Loucy (cell line): ENCODE measurements at regions not wholly inside any gene's neighbourhood (a gene's known extent, or its start where the extent isn't known, plus 50 kb on each side); places are given as distances from the start of the nearest gene placed in this dataset.

Experiments
- H2AFZ ChIP-seq: fragments of 200-600 bp; sonication (generic); 2 replicates; pipeline ENCODE4 v1.6.0; 2016; ENCODE audit warnings: antibody characterized with exemption, mild to moderate bottlenecking, low read length, moderate library complexity
- H3F3A ChIP-seq: fragments of 200-600 bp; 2 replicates; pipeline ENCODE4 v1.6.0; 2016; ENCODE audit warnings: antibody characterized with exemption, low read depth, mild to moderate bottlenecking
- H3K27me3 ChIP-seq: fragments of 200-600 bp; sonication (generic); 2 replicates; pipeline ENCODE4 v1.6.1; 2014; ENCODE audit warnings: low read length, mild to moderate bottlenecking; ENCODE audit not compliant: insufficient read depth, poor library complexity, severe bottlenecking
- H3K36me3 ChIP-seq: fragments of 200-600 bp; sonication (generic); 2 replicates; pipeline ENCODE4 v1.6.1; 2016; ENCODE audit warnings: low read length; ENCODE audit not compliant: insufficient read depth
- H3K4me1 ChIP-seq: fragments of 200-600 bp; sonication (generic); 2 replicates; pipeline ENCODE4 v1.5.1; 2014; ENCODE audit warnings: low read length, mild to moderate bottlenecking; ENCODE audit not compliant: insufficient read depth, poor library complexity, severe bottlenecking
- H3K4me2 ChIP-seq: fragments of 200-600 bp; sonication (generic); 2 replicates; pipeline ENCODE4 v1.6.0; 2014; ENCODE audit warnings: antibody characterized with exemption, low read length, low read depth, mild to moderate bottlenecking; ENCODE audit not compliant: poor library complexity, severe bottlenecking
- H3K4me3 ChIP-seq: fragments of 200-600 bp; sonication (generic); 2 replicates; pipeline ENCODE4 v1.5.1; 2014; ENCODE audit warnings: low read length, mild to moderate bottlenecking, mixed read lengths; ENCODE audit not compliant: poor library complexity, severe bottlenecking
- H3K79me2 ChIP-seq: fragments of 200-600 bp; sonication (generic); 2 replicates; pipeline ENCODE4 v1.6.1; 2014; ENCODE audit warnings: low read length; ENCODE audit not compliant: insufficient read depth
- H3K9ac ChIP-seq: fragments of 200-600 bp; sonication (generic); 2 replicates; pipeline ENCODE4 v1.6.0; 2014; ENCODE audit warnings: mild to moderate bottlenecking, low read depth, low read length, moderate library complexity; ENCODE audit not compliant: poor library complexity, severe bottlenecking
- H3K9me2 ChIP-seq: fragments of 200-600 bp; sonication (generic); replicated peaks from 2 replicates; pipeline ENCODE4 v1.6.1; 2016; ENCODE audit warnings: low read depth, low read length, mixed read lengths
- H3K9me3 ChIP-seq: fragments of 200-600 bp; sonication (generic); 2 replicates; pipeline ENCODE4 v1.6.1; 2014; ENCODE audit warnings: mild to moderate bottlenecking, antibody characterized with exemption, low read length, low read depth; ENCODE audit not compliant: insufficient read depth
- H4K20me1 ChIP-seq: fragments of 200-600 bp; sonication (generic); 2 replicates; pipeline ENCODE4 v1.6.0; 2014; ENCODE audit warnings: antibody characterized with exemption, low read length, mild to moderate bottlenecking; ENCODE audit not compliant: insufficient read depth, poor library complexity, severe bottlenecking
- EZH2phosphoT487 ChIP-seq: fragments of 200-600 bp; IDR thresholded peaks from 2 replicates; pipeline ENCODE4 v1.6.1; 2018; ENCODE audit warnings: antibody characterized with exemption, mild to moderate bottlenecking, moderate library complexity, borderline replicate concordance
- TF ChIP-seq, protein P1 (sequence below): fragments of 200-600 bp; sonication (generic); conservative IDR thresholded peaks from 2 replicates; pipeline ENCODE4 v1.5.1; 2014; ENCODE audit warnings: mild to moderate bottlenecking, antibody characterized with exemption, low read length

GRCh38 chrX:122248681-122249080, 935.4 kb upstream of the GRIA3 start:
- H3F3A ChIP-seq = no peaks in the 10 kb centered on the region
- H3K9me2 ChIP-seq = no peaks in the 10 kb centered on the region
- no peaks in the 10 kb centered on the region for H3K27me3 ChIP-seq
- no peaks in the 10 kb centered on the region for H4K20me1 ChIP-seq
- TF ChIP-seq EZH2phosphoT487 = no peak
- TF ChIP-seq, protein P1, sequence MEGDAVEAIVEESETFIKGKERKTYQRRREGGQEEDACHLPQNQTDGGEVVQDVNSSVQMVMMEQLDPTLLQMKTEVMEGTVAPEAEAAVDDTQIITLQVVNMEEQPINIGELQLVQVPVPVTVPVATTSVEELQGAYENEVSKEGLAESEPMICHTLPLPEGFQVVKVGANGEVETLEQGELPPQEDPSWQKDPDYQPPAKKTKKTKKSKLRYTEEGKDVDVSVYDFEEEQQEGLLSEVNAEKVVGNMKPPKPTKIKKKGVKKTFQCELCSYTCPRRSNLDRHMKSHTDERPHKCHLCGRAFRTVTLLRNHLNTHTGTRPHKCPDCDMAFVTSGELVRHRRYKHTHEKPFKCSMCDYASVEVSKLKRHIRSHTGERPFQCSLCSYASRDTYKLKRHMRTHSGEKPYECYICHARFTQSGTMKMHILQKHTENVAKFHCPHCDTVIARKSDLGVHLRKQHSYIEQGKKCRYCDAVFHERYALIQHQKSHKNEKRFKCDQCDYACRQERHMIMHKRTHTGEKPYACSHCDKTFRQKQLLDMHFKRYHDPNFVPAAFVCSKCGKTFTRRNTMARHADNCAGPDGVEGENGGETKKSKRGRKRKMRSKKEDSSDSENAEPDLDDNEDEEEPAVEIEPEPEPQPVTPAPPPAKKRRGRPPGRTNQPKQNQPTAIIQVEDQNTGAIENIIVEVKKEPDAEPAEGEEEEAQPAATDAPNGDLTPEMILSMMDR = no peak
- H3K36me3 ChIP-seq = no peaks in the 10 kb centered on the region
- no peak overlapping the region for H3K4me3 ChIP-seq
- no peak overlapping the region for H2AFZ ChIP-seq
- no peaks in the 10 kb centered on the region for H3K4me1 ChIP-seq
- no peak overlapping the region for H3K4me2 ChIP-seq
- no peaks in the 10 kb centered on the region for H3K9me3 ChIP-seq
- H3K9ac ChIP-seq = no peak overlapping the region
- no peaks in the 10 kb centered on the region for H3K79me2 ChIP-seq

DNA sequence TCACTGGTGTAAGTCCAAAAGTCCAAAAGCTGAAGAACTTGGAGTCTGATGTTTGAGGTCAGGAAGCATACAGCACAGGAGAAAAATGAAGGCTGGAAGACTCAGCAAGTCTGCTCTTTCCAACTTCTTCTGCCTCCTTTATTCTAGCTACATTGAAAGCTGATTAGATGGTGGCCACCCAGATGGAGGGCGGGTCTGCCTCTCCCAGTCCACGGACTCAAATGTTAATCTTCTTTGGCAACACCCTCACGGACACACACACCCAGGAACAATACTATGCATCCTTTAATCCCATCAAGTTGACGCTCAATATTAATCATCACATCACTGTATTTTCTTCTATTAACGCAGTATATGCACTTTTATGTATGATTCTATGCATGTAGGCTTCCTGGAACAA, 931.6 kb upstream of the GRIA3 start:
- no peak overlapping the region for H3K4me2 ChIP-seq
- no peaks in the 10 kb centered on the region for H3K36me3 ChIP-seq
- H3K9me2 ChIP-seq = no peaks in the 10 kb centered on the region
- no peaks in the 10 kb centered on the region for H3K4me1 ChIP-seq
- H2AFZ ChIP-seq = no peak overlapping the region
- TF ChIP-seq, protein P1 = no peak
- TF ChIP-seq EZH2phosphoT487 = no peak
- H3K9me3 ChIP-seq = no peaks in the 10 kb centered on the region
- H3K27me3 ChIP-seq = no peaks in the 10 kb centered on the region
- H3K9ac ChIP-seq = no peak overlapping the region
- H3K79me2 ChIP-seq = no peaks in the 10 kb centered on the region
- H4K20me1 ChIP-seq = no peaks in the 10 kb centered on the region
- no peaks in the 10 kb centered on the region for H3F3A ChIP-seq
- no peak overlapping the region for H3K4me3 ChIP-seq

DNA sequence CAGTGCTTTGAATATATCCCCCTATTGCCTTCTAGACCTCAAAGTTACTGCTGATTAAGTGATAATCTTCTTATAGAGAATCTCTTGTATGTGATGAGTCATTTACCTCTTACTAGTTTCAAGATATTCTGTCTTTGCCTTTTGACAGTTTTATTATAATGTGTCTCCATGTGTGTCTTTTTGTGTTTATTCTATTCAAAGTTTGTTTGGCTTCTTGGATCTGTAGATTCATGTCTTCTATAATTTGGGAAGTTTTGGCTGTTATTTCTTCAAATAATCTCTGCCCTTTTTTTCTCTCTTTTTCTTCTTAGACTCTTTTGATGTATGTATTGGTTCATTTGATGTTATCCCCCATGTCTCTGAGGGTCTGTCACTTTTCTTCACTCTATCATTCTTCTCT, 915.7 kb upstream of the GRIA3 start:
- TF ChIP-seq, protein P1 = no peak
- TF ChIP-seq EZH2phosphoT487 = no peak
- Histone ChIP-seq H3K27me3 (no peaks in the 10 kb centered on the region), H3F3A (no peaks in the 10 kb centered on the region), H3K4me1 (no peaks in the 10 kb centered on the region), H2AFZ (no peak overlapping the region), H3K9me2 (no peaks in the 10 kb centered on the region), H3K79me2 (no peaks in the 10 kb centered on the region), H3K4me3 (no peak overlapping the region), H3K9me3 (no peaks in the 10 kb centered on the region), H4K20me1 (no peaks in the 10 kb centered on the region), H3K36me3 (no peaks in the 10 kb centered on the region), H3K9ac (no peak overlapping the region), H3K4me2 (no peak overlapping the region)
